Thoracic aorta (tissue), 2 donors: ENCODE measurements at regions not wholly inside any gene's neighbourhood (a gene's known extent, or its start where the extent isn't known, plus 50 kb on each side); places are given as distances from the start of the nearest gene placed in this dataset.

ENCODE experiments used
- ATAC-seq: fragments of 150-250 bp; one replicate; pipeline ENCODE4 v1.8.0; 2017; ENCODE audit warnings: low read depth; ENCODE audit not compliant: insufficient number of reproducible peaks, low FRiP score
- DNase-seq: peaks from one replicate; pipeline ENCODE4 v3.0.0-alpha.2; 2020; ENCODE audit warnings: low spot score
- H3K27ac ChIP-seq, 2 donors: fragments of 200-600 bp; sonication (generic); 1 replicate in 1 of 2; 2 replicates in 1 of 2; pipeline ENCODE4 v1.5.1; 2016; ENCODE audit warnings: mild to moderate bottlenecking in 2 of 2, moderate library complexity in 2 of 2
- H3K27me3 ChIP-seq: fragments of 200-600 bp; sonication (generic); replicated peaks from 2 replicates; pipeline ENCODE4 v1.6.0; 2016; ENCODE audit warnings: mild to moderate bottlenecking; ENCODE audit not compliant: insufficient read depth
- H3K36me3 ChIP-seq: fragments of 200-600 bp; sonication (generic); one replicate; pipeline ENCODE4 v1.5.1; 2016
- H3K4me1 ChIP-seq, 2 donors: fragments of 200-600 bp; sonication (generic); 1 replicate in 1 of 2; 2 replicates in 1 of 2; pipeline versions ENCODE4 v1.5.1 to v1.6.0; 2016; ENCODE audit warnings: low read depth in 2 of 2, mild to moderate bottlenecking in 1 of 2; ENCODE audit not compliant: control insufficient read depth in 1 of 2
- H3K4me3 ChIP-seq: fragments of 200-600 bp; sonication (generic); 2 replicates; pipeline ENCODE4 v1.5.1; 2016; ENCODE audit warnings: mild to moderate bottlenecking
- H3K9me3 ChIP-seq: fragments of 200-600 bp; sonication (generic); 2 replicates; pipeline ENCODE4 v1.5.1; 2016
- TF ChIP-seq, protein P1 (sequence below): fragments of 200-600 bp; sonication (generic); IDR thresholded peaks from one replicate; pipeline ENCODE4 v1.5.1; 2019; ENCODE audit warnings: antibody characterized with exemption

DNA sequence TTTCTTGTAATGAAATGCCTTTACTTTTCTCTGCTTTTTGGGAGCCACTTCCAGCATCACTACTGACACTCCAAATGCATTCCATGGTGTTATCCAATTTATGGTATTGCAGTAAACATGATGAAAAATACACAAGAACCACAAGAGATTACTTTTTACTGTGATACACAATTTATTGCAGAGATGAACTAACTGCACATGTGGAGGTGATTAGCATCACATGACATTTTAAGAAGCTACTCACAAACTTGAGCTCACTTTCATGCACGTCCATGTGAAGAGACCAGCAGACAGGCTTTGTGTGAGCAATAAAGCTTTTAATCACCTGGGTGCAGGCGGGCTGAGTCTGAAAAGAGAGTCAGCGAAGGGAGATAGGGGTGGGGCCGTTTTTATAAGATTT is 780.5 kb upstream of the GOT2 start:
- H3K4me3 ChIP-seq = no peak overlapping the region
- no peaks in the 10 kb centered on the region for H3K36me3 ChIP-seq
- no peaks in the 10 kb centered on the region for H3K4me1 ChIP-seq
- TF ChIP-seq, protein P1, sequence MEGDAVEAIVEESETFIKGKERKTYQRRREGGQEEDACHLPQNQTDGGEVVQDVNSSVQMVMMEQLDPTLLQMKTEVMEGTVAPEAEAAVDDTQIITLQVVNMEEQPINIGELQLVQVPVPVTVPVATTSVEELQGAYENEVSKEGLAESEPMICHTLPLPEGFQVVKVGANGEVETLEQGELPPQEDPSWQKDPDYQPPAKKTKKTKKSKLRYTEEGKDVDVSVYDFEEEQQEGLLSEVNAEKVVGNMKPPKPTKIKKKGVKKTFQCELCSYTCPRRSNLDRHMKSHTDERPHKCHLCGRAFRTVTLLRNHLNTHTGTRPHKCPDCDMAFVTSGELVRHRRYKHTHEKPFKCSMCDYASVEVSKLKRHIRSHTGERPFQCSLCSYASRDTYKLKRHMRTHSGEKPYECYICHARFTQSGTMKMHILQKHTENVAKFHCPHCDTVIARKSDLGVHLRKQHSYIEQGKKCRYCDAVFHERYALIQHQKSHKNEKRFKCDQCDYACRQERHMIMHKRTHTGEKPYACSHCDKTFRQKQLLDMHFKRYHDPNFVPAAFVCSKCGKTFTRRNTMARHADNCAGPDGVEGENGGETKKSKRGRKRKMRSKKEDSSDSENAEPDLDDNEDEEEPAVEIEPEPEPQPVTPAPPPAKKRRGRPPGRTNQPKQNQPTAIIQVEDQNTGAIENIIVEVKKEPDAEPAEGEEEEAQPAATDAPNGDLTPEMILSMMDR = no peak
- ATAC-seq (no peak), DNase-seq (no peak)
- no peaks in the 10 kb centered on the region for H3K9me3 ChIP-seq
- H3K27ac ChIP-seq = no peak overlapping the region
- H3K27me3 ChIP-seq = no peaks in the 10 kb centered on the region

DNA sequence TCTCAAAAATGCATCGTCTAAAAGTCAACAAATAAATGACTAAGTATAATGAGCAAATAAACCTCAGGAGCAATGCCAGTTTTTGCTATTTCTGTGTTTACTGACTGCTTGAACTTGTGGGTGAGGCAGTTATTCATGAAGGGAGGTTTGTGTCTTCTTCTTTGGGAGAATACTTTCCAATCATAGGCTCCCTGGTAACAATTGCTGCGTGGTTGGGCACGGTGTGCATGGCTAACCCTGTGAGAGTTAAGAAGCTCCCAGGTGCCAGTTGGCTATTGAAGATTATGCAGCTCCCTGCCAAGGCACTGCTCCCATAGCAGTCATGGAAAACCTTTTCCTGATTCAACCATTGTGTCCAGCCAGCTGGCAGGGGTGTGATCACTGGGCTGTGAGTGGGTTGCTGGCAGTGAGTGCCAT is 775.9 kb upstream of the GOT2 start:
- TF ChIP-seq, protein P1 = no peak
- Histone ChIP-seq H3K36me3 (no peaks in the 10 kb centered on the region), H3K9me3 (no peaks in the 10 kb centered on the region), H3K4me3 (no peak overlapping the region), H3K27me3 (no peaks in the 10 kb centered on the region), H3K27ac (no peak overlapping the region), H3K4me1 (no peaks in the 10 kb centered on the region)
- DNase-seq = no peak
- no peak for ATAC-seq

- no peaks in the 10 kb centered on the region for H3K9me3 ChIP-seq
Measured at GRCh38 chr16:59500601-59501000, 766.5 kb upstream of the GOT2 start.

GRCh38 chr16:59487067-59487466 is 753.0 kb upstream of the GOT2 start:
- DNase-seq (no peak), ATAC-seq (no peak)
- Histone ChIP-seq H3K9me3 (no peaks in the 10 kb centered on the region), H3K27ac (no peak overlapping the region), H3K27me3 (no peaks in the 10 kb centered on the region), H3K4me3 (no peak overlapping the region), H3K36me3 (no peaks in the 10 kb centered on the region), H3K4me1 (no peaks in the 10 kb centered on the region)
- TF ChIP-seq, protein P1 = no peak

More at GRCh38 chr16:59500601-59501000, 766.5 kb upstream of the GOT2 start:
- Histone ChIP-seq H3K4me1 (no peaks in the 10 kb centered on the region), H3K27ac (no peak overlapping the region), H3K36me3 (no peaks in the 10 kb centered on the region), H3K27me3 (no peaks in the 10 kb centered on the region), H3K4me3 (no peak overlapping the region)
- ATAC-seq (no peak), DNase-seq (no peak)
- TF ChIP-seq, protein P1 = no peak

DNA sequence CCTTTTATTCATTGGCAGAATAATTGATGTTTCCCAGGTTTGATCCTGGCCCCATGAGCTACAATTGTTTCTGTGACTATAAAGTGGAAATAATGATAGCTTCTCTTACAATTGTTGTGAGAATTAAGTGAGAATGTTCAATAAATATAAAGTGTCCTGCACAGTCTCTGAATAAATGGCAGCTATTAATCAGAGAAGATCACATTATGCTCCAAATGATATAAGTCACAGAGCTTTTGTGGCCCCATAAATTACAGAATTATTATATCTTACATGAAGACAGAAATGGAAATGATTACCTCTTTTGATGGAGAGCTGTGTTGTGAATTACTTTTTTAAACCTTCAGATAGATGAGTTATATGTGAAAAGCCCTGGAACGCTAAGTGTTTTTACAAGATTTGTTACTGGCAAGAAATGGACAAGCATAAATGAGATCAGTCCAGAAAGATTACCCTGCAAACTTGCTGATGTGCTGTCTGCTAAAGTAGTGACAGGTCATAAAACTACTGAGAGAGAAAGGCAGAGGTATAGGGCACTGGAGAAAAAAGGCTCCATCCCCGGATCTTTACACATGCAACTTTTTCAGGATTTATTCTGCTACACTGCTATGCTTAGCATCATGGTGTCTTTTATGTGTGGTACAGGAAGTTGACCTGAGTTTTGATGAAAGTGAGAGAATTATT is 750.9 kb upstream of the GOT2 start:
- DNase-seq (no peak), ATAC-seq (no peak)
- Histone ChIP-seq H3K27me3 (no peaks in the 10 kb centered on the region), H3K27ac (no peak overlapping the region), H3K9me3 (no peaks in the 10 kb centered on the region), H3K36me3 (no peaks in the 10 kb centered on the region), H3K4me1 (no peaks in the 10 kb centered on the region), H3K4me3 (no peak overlapping the region)
- TF ChIP-seq, protein P1 = no peak
